Amniotic epithelial cell (primary cell): ENCODE measurements at regions not wholly inside any gene's neighbourhood (a gene's known extent, or its start where the extent isn't known, plus 50 kb on each side); places are given as distances from the start of the nearest gene placed in this dataset.

Experiments used
- DNase-seq: peaks from one replicate; pipeline ENCODE4 v3.0.0-alpha.2; 2010; ENCODE audit warnings: low read depth

DNA sequence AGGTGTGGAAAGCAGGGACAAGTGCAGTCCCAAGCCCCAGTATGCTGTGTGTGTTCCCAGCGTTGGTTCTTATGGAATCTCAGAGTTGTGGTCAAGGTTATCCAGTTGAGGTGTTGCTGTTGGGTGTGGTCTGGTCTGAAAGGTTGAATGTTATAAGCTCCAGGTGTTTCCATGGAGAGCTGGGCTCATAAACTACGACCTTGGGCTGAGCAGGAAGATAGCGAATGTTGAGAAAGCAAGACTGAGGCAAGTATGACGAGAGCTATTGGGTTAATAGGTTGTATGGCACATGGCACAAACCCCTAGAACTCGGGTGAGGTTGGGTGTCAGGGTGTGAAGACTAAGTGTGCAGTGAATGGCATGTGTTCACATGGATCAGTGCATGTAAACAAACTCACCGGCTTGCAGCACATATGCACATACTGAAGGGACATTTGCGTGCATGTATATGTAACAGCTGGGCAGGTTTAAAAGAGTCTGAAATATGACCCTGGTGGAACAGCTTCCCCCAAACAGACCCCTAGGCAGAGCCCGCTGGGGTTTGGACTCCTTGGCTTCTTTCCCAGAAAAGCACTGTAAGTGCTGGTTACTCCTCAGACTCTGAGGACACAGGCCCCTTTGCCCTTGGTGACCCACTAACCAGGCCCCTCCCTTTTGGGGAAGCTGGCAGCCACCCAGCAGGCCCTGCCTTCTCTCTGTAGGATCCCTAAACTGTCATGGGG lies 117.5 kb downstream of the NAV1 start:
- DNase-seq: no peak

GRCh38 chr1:201659572-201659971 lies 120.6 kb downstream of the NAV1 start:
- no peak for DNase-seq

DNA sequence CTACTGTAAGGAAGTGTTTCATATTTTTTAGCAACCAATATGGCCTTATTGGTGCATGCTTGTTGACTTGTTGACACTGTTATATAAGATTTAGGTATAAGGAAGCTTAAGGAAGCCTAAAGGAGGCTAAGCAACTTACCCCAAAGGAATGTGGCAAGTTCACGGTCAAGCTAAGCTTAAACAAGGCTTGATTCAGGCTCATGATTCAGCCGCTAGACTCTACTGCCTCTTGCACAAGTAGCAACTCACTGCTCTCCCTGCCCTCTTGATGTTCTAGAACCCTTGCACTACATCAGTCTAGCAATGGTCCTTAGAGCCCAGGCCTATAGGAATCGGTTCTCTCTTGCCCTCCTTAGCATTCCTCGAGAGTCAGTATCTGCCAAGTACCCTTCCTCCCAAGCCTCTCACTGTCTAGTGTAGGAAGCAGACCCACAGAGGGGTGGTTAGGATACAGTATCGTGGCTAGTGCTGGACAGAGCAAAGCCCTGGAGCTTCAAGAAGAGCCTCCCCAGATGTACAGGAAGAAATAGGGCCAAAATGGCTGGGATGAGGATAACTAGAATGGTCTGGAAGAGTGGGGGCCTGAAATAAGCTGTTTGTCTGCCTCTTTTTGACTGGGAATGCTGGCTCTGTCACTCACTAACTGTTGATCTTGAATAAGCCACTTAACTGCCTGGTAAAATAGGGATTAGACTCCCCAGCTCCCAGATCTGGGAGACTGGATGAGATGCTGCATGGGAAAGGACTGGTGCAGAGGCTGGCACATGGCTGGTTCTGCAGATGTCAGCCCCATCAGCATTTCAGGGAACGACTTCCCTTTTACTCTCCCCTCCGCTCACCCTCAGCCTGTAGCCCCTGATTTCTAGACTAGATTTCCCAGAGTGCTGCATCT lies 122.2 kb downstream of the NAV1 start:
- peak; percentile 56 for DNase-seq

GRCh38 chr1:201661823-201662359 lies 123.0 kb downstream of the NAV1 start:
- no peak for DNase-seq

DNA sequence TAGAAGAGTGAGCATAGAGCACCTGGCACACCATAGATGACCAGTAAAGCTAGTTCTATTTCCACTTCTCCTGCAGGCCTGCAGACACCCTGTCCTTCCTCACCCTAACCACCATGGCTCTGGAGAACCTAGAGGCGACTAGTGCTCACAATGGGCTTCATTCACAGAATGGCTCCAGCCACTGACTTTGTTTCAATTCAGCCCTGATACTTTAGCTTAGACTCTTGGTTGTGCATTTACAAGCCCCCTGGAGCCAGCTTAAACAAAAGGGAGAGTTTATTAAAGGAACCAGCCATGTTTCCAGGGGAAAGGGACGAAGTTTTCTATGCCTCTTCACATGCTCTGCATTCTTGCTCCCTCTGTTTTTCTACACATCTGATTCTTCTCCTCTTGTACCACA lies 123.7 kb downstream of the NAV1 start:
- no peak for DNase-seq

- no peak for DNase-seq
Measured at GRCh38 chr1:201663491-201664113, 124.7 kb downstream of the NAV1 start.

GRCh38 chr1:201665036-201665435 lies 126.1 kb downstream of the NAV1 start:
- no peak for DNase-seq

- no peak for DNase-seq
Measured at GRCh38 chr1:201666102-201666501, 127.2 kb downstream of the NAV1 start.

DNA sequence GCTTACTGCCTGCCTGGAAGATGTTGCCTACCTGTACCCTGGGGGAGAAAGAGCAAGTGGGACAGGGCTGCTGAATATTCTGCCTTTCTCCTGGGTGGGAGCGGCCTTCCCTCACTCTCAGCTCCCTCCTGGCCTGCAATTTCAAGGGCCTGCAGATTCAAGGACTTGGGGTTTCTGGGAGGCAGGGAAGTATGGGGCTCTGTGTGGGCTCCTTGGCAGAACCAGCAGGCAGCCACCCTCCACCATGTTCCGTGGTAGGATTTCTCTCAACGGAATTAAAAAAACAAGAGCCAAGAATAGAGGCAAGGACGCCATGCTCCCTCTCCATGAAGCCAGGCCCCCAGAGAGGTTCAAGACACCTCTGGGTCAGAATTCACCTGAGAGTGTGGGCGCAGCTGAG lies 127.7 kb downstream of the NAV1 start:
- DNase-seq: no peak

DNA sequence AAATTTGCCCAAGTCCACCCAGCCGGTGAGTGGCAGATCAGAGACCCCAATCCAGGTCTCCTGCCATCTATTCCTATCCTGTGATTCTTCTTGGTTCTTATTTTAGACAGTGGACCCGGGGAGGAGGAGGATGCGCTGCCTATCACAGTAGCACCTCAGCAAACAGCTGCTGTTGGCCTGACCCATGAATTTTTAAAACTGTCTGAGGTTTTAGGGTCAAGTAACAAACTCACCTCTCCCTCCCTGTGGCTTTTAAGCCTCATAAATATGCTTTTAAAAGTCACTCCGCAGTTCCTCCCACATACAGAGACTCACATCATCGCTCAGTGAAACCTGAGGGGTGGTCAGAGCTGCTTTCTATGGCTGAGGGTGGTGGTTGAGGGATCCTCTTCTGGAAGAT lies 128.6 kb downstream of the NAV1 start:
- no peak for DNase-seq

GRCh38 chr1:201670517-201670916 lies 131.6 kb downstream of the NAV1 start:
- no peak for DNase-seq

DNA sequence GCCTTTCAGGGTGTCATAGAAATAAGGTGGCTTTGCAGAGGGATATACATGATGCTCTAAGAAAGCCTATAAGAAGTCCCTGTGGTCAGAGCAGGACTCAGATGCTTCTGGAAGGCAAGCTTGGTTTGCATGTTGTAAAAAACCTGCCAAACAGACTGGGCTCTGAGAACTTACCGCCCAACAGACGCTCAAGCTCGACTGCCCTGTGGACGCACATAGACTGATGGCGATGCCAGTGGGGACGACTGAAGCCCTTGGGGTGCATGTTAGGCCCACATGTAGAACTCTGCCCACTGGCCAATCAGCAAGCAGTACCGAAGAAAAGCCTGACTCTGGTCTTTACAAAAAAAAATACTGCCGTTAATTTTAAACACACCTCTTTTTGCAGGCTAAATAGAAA lies 133.8 kb downstream of the NAV1 start:
- no peak for DNase-seq

GRCh38 chr1:201673093-201673492 lies 134.2 kb downstream of the NAV1 start:
- DNase-seq: no peak

- no peak for DNase-seq
Measured at GRCh38 chr1:201673915-201674314, 135.0 kb downstream of the NAV1 start.

- DNase-seq: no peak
Measured at GRCh38 chr1:201675143-201675542, 136.2 kb downstream of the NAV1 start.

DNA sequence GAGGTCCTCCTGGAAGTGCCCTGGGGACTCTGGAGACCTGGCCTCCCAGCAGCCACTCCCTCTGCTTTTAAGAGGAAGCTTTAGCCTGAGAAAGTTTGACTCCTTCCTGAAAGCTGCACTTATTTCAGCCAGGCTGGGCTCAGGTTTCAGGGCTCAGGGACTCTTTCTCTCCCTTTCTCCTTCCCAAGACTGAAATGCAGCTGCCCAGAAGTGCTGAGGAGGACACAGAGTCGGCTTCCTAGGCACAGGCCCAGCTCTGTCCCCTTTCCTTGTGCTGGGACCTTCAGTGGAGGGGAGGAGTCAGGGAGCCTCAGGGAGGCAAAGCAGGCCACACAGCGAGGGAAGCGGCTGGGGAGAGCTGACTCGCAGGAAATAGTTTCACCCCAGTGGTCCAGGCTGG lies 137.3 kb downstream of the NAV1 start:
- peak; percentile 17 for DNase-seq

DNA sequence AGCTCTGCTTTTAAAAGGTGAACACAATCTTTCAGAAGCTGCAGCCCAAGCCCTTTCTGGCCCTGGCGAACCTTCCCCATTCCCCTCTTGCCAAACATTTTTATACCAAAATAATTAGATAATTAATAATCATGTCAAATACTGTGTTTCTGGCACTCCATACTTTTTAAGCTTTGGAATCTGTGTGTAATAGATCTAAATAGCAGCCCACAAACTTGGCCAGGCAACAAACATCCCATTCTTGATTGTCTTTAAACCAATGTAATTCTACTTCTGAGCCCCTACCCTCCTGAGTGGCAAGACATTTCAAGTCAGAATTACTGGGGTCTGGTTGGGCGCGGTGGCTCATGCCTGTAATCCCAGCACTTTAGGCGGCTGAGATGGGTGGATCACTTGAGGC lies 137.7 kb downstream of the NAV1 start:
- DNase-seq: no peak

DNA sequence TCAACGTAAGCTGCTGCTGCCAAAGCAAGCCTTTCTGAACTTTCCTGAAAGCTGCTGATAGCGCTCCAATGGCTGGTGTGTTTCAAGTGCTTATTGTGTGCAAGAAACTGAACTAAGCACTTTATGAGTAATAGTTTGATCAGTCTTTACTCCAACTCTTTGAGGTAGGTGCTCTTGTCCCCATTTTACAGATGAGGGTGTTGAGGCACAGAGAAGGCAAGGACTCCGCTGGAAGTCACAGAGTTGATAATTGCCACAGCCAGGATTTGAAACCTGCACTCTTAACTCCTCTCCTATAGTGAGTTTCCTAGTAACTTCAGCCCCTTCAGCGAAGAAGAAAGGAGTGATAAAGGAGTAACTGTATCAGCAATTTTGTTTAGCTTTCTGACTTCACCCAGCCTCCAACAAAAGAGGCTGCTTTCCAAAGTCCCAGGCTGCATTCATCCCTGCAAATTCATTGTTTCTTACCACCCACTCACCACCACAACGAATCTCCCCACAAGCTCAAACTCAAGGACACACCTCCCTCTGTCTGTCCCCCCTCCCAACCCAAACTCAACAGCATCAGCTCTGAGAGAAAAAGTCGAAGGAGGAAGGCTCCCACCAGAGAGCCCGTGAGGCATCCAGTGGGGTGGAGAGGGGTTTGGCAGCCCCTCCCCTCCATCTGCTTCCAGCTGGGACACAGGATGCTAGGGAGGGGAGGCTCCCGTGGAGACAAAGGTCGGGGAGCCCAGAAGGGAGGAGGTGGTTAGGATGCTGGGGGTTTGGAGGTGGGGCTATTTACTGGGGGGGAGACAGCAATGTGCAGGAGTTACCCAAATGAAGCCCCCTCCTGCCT lies 139.6 kb downstream of the NAV1 start:
- DNase-seq: peak; percentile 44

- no peak for DNase-seq
Measured at GRCh38 chr1:201681375-201681774, 142.4 kb downstream of the NAV1 start.

- no peak for DNase-seq
Measured at GRCh38 chr1:201682964-201683363, 144.0 kb downstream of the NAV1 start.

DNA sequence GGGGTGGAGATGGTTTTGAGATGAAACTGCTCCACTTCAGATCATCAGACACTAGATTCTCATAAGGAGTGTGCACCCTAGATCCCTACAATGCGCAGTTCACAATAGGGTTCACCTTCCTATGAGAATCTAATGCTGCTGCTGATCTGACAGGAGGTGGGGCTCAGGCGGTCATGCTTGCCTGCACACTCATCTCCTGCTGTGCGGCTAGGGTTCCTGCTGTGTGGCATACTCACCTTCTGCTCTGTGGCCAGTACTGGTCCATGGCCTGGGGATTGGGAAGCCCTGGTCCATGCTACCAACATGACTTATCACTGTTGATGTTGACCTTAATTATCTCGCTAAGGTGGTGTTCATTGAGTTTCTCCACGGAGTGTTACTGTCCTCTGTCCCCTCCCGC lies 144.5 kb downstream of the NAV1 start:
- DNase-seq: no peak

GRCh38 chr1:201685485-201685884 lies 143.5 kb upstream of the IPO9 start:
- DNase-seq: no peak
